Left ventricle myocardium inferior (tissue), 1 donor: ENCODE measurements at regions not wholly inside any gene's neighbourhood (a gene's known extent, or its start where the extent isn't known, plus 50 kb on each side); places are given as distances from the start of the nearest gene placed in this dataset.
A peak's percentile ranks its signal among the peaks of the same experiment; 100 is the strongest.

Source experiments
- DNase-seq: peaks from one replicate; pipeline ENCODE4 v3.0.0-alpha.2; 2020
- H3K27ac ChIP-seq: fragments of 200-600 bp; replicated peaks from 2 replicates; pipeline ENCODE4 v1.8.0; 2021
- H3K27me3 ChIP-seq: fragments of 200-600 bp; 2 replicates; pipeline ENCODE4 v1.8.0; 2021; ENCODE audit warnings: low read depth
- H3K36me3 ChIP-seq: fragments of 200-600 bp; 2 replicates; pipeline ENCODE4 v1.8.0; 2021
- H3K4me1 ChIP-seq: fragments of 200-600 bp; 2 replicates; pipeline ENCODE4 v1.8.0; 2021
- H3K4me3 ChIP-seq: fragments of 200-600 bp; 2 replicates; pipeline ENCODE4 v1.8.0; 2021; ENCODE audit warnings: mild to moderate bottlenecking, moderate library complexity
- H3K9me3 ChIP-seq: fragments of 200-600 bp; replicated peaks from 2 replicates; pipeline ENCODE4 v1.8.0; 2021
- CTCF ChIP-seq: fragments of 200-600 bp; IDR thresholded peaks from 2 replicates; pipeline ENCODE4 v1.8.0; 2021; ENCODE audit warnings: antibody characterized with exemption, mild to moderate bottlenecking, borderline replicate concordance
- intact Hi-C: fragments of 100-400 bp; cut with micrococcal nuclease; formaldehyde crosslinking; loops from one replicate; pipeline ENCODE4 v1.11.0; 2022
- donor health status: DM: no; HTN: yes; CAD: no; lungs with severe emphysema.

GRCh38 chr1:234958706-234959657 lies 169.7 kb downstream of the TOMM20 start:
- H3K9me3 ChIP-seq: no peaks in the 10 kb centered on the region
- intact Hi-C loops: no loop called here
- H3K36me3 ChIP-seq: no peaks in the 10 kb centered on the region
- H3K27ac ChIP-seq: peak overlapping the region; percentile 43
- no peak for TF ChIP-seq CTCF
- peaks cover 79% of the 10 kb centered on the region for H3K4me1 ChIP-seq
- H3K27me3 ChIP-seq: no peaks in the 10 kb centered on the region
- no peak for DNase-seq
- H3K4me3 ChIP-seq: no peak overlapping the region

GRCh38 chr1:234958066-234958705 lies 170.5 kb downstream of the TOMM20 start:
- Histone ChIP-seq H3K27ac (peak overlapping the region; percentile 25), H3K4me1 (peaks cover 71% of the 10 kb centered on the region), H3K9me3 (no peaks in the 10 kb centered on the region), H3K36me3 (no peaks in the 10 kb centered on the region), H3K27me3 (no peaks in the 10 kb centered on the region), H3K4me3 (no peak overlapping the region)
- no peak for DNase-seq
- intact Hi-C loops: no loop called here
- TF ChIP-seq CTCF: no peak

GRCh38 chr1:234957330-234958065 lies 171.1 kb downstream of the TOMM20 start:
- no peaks in the 10 kb centered on the region for H3K36me3 ChIP-seq
- H3K4me3 ChIP-seq: no peak overlapping the region
- no peak for TF ChIP-seq CTCF
- peaks cover 64% of the 10 kb centered on the region for H3K4me1 ChIP-seq
- peak overlapping the region; percentile 25 for H3K27ac ChIP-seq
- H3K27me3 ChIP-seq: no peaks in the 10 kb centered on the region
- no peaks in the 10 kb centered on the region for H3K9me3 ChIP-seq
- intact Hi-C loops: no loop called here
- DNase-seq: no peak

GRCh38 chr1:234956821-234957329 lies 171.8 kb downstream of the TOMM20 start:
- H3K9me3 ChIP-seq: no peaks in the 10 kb centered on the region
- no peak for TF ChIP-seq CTCF
- no peaks in the 10 kb centered on the region for H3K27me3 ChIP-seq
- H3K4me1 ChIP-seq: peaks cover 58% of the 10 kb centered on the region
- intact Hi-C loops: no loop called here
- no peak overlapping the region for H3K4me3 ChIP-seq
- no peaks in the 10 kb centered on the region for H3K36me3 ChIP-seq
- DNase-seq: no peak
- peak overlapping the region; percentile 80 for H3K27ac ChIP-seq

- peaks cover 42% of the 10 kb centered on the region for H3K4me1 ChIP-seq
- no peaks in the 10 kb centered on the region for H3K9me3 ChIP-seq
- no peaks in the 10 kb centered on the region for H3K27me3 ChIP-seq
- TF ChIP-seq CTCF: no peak
- peak overlapping the region; percentile 80 for H3K27ac ChIP-seq
- no peaks in the 10 kb centered on the region for H3K36me3 ChIP-seq
- intact Hi-C loops: no loop called here
- H3K4me3 ChIP-seq: no peak overlapping the region
- peak; percentile 81 for DNase-seq
Measured at GRCh38 chr1:234955107-234955731, 173.4 kb downstream of the TOMM20 start.
